Amniotic stem cell (primary cell): ENCODE measurements at regions not wholly inside any gene's neighbourhood (a gene's known extent, or its start where the extent isn't known, plus 50 kb on each side); places are given as distances from the start of the nearest gene placed in this dataset.
"Not testable (repeated sequence)": the region's sequence is repeated elsewhere in the genome, so short reads cannot be mapped to it uniquely, and the experiment has no call there.

ENCODE experiments used
- DNase-seq: peaks from one replicate; lab custom pipeline; 2025; lab: John Stamatoyannopoulos, UW

- DNase-seq, result no peak
Measured at GRCh38 chr3:186454881-186455703, 89.1 kb downstream of the CRYGS start.

- DNase-seq, result no peak
Measured at GRCh38 chr3:186453531-186453930, 90.6 kb downstream of the CRYGS start.

GRCh38 chr3:186452517-186452916 is 90.5 kb upstream of the DGKG start:
- DNase-seq, result no peak

GRCh38 chr3:186451371-186451770 is 89.3 kb upstream of the DGKG start:
- DNase-seq, result no peak

- DNase-seq, result no peak
Measured at GRCh38 chr3:186444974-186445373, 82.9 kb upstream of the DGKG start.

- no peak for DNase-seq
Measured at GRCh38 chr3:186444288-186444687, 82.3 kb upstream of the DGKG start.

- DNase-seq, result not testable (repeated sequence)
Measured at GRCh38 chr3:186442979-186443378, 80.9 kb upstream of the DGKG start.

- DNase-seq, result no peak
Measured at GRCh38 chr3:186442162-186442561, 80.1 kb upstream of the DGKG start.

- DNase-seq, result no peak
Measured at GRCh38 chr3:186440891-186441290, 78.9 kb upstream of the DGKG start.

GRCh38 chr3:186439725-186440124 is 77.7 kb upstream of the DGKG start:
- DNase-seq, result no peak

GRCh38 chr3:186435332-186435731 is 73.3 kb upstream of the DGKG start:
- not testable (repeated sequence) for DNase-seq

- DNase-seq, result no peak
Measured at GRCh38 chr3:186432944-186433732, 71.1 kb upstream of the DGKG start.

GRCh38 chr3:186432189-186432588 is 70.2 kb upstream of the DGKG start:
- no peak for DNase-seq

GRCh38 chr3:186427627-186428281 is 65.7 kb upstream of the DGKG start:
- DNase-seq, result no peak

GRCh38 chr3:186425788-186426730 is 64.0 kb upstream of the DGKG start:
- no peak for DNase-seq

- DNase-seq, result no peak
Measured at GRCh38 chr3:186421946-186422345, 59.9 kb upstream of the DGKG start.

GRCh38 chr3:186418671-186419145 is 56.7 kb upstream of the DGKG start:
- DNase-seq, result no peak

- peak; percentile 27 for DNase-seq
Measured at GRCh38 chr3:186417791-186418190, 55.8 kb upstream of the DGKG start.

- DNase-seq, result no peak
Measured at GRCh38 chr3:186414735-186415419, 52.8 kb upstream of the DGKG start.

- DNase-seq, result no peak
Measured at GRCh38 chr3:186413615-186414415, 51.8 kb upstream of the DGKG start.
